Caco-2 (cell line): ENCODE measurements at regions not wholly inside any gene's neighbourhood (a gene's known extent, or its start where the extent isn't known, plus 50 kb on each side); places are given as distances from the start of the nearest gene placed in this dataset.

ENCODE experiments used
- BruUV-seq: library from RNA; stranded (reverse); fragments of 400-500 nt; replicated peaks from 2 replicates; lab custom pipeline; 2021; lab: Mats Ljungman, UMichigan
- CTCF ChIA-PET: fragments of 300-600 bp; sonication (Branson Sonifier 250); formaldehyde crosslinking; loops from one replicate; lab custom pipeline; 2022; ENCODE audit warnings: antibody characterized with exemption; lab: Charles Lee
- POLR2A ChIA-PET: fragments of 300-600 bp; sonication (Branson Sonifier 250); formaldehyde crosslinking; loops from one replicate; lab custom pipeline; 2022; ENCODE audit warnings: antibody characterized with exemption; lab: Charles Lee
- DNase-seq, 2 experiments: peaks; one replicate each; pipeline versions ENCODE4 v3.0.0 to v3.0.0-alpha.2; 2020 to 2022
- H3K27me3 ChIP-seq: replicated peaks from 2 replicates; pipeline ENCODE4 v1.6.0; 2011; ENCODE audit warnings: low read length; ENCODE audit not compliant: control insufficient read depth, insufficient read depth
- H3K36me3 ChIP-seq: 2 replicates; pipeline ENCODE4 v1.5.1; 2011; ENCODE audit warnings: low read length; ENCODE audit not compliant: control insufficient read depth, insufficient read depth
- H3K4me1 ChIP-seq: fragments of 250-450 bp; sonication (Bioruptor Pico); 2 replicates; pipeline ENCODE4 v1.5.1; 2020; ENCODE audit warnings: mild to moderate bottlenecking
- H3K4me3 ChIP-seq: 2 replicates; pipeline ENCODE4 v1.5.1; 2011; ENCODE audit warnings: low read depth, mild to moderate bottlenecking, control low read depth, low read length
- H3K9me3 ChIP-seq: fragments of 250-450 bp; sonication (Bioruptor Pico); 2 replicates; pipeline ENCODE4 v1.5.1; 2020; ENCODE audit warnings: mild to moderate bottlenecking, moderate library complexity
- H3K27ac Mint-ChIP-seq: one replicate; pipeline ENCODE4 v1.8.0; 2022; ENCODE audit warnings: mixed read lengths; ENCODE audit not compliant: unreplicated experiment
- H3K27me3 Mint-ChIP-seq: one replicate; pipeline ENCODE4 v1.8.0; 2022; ENCODE audit warnings: mixed read lengths; ENCODE audit not compliant: insufficient read depth, unreplicated experiment
- H3K36me3 Mint-ChIP-seq: one replicate; pipeline ENCODE4 v1.8.0; 2022; ENCODE audit warnings: mild to moderate bottlenecking, mixed read lengths; ENCODE audit not compliant: insufficient read depth, unreplicated experiment
- H3K4me1 Mint-ChIP-seq: one replicate; pipeline ENCODE4 v1.8.0; 2022; ENCODE audit warnings: low read depth, mixed read lengths; ENCODE audit not compliant: unreplicated experiment
- H3K4me3 Mint-ChIP-seq: one replicate; pipeline ENCODE4 v1.8.0; 2022; ENCODE audit warnings: mild to moderate bottlenecking, moderate library complexity, mixed read lengths; ENCODE audit not compliant: unreplicated experiment
- H3K9me3 Mint-ChIP-seq: one replicate; pipeline ENCODE4 v1.8.0; 2022; ENCODE audit warnings: mixed read lengths; ENCODE audit not compliant: unreplicated experiment
- intact Hi-C: fragments of 100-400 bp; cut with micrococcal nuclease; formaldehyde crosslinking; loops from one replicate; pipeline ENCODE4 v1.10.0; 2022; ENCODE audit not compliant: unreplicated experiment
- TF ChIP-seq, protein P1 (sequence below), 2 experiments: fragments of 200-600 bp in 1 of 2; IDR thresholded peaks; 1 replicate in 1 of 2; 2 replicates in 1 of 2; pipeline versions ENCODE4 v1.5.1 to v1.8.0; 2011 to 2022; ENCODE audit warnings: antibody characterized with exemption in 1 of 2, control low read depth in 1 of 2, inconsistent platforms in 1 of 2, low read depth in 1 of 2, low read length in 1 of 2, mild to moderate bottlenecking in 1 of 2, moderate library complexity in 1 of 2; ENCODE audit not compliant: insufficient read depth in 1 of 2, severe bottlenecking in 1 of 2, unreplicated experiment in 1 of 2

DNA sequence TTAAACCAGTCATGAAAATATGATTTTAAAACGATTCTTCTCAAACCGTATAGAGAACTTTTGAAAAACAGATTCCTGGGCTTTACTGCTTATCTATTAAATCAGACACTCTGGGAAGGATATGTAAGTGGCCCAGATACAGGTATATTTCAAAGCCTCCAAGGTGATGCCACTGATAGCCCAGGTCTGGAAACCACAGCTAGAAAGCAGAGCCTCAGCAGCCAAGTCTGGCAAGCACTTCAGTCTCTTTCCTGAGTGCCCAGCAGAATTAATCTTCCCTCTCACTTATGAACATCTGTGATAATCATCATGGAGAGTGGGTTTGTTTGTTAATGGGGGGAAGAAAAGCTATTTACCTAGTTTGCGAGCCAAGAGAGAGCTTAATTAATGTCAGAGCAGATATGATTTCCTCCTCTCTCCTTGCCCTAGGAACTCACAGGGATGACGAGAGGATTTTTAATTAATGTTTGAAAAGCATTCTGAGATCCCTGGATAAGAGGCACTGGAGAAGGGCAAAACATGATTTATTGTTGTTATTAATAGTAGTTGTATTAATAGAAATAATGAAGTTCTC lies 368.4 kb downstream of the TLE1 start:
- Mint-ChIP-seq H3K27ac (no peak overlapping the region), H3K27me3 (no peaks in the 10 kb centered on the region), H3K4me3 (no peak overlapping the region), H3K36me3 (no peaks in the 10 kb centered on the region), H3K9me3 (no peaks in the 10 kb centered on the region), H3K4me1 (no peaks in the 10 kb centered on the region)
- ChIA-PET POLR2A (no interaction called here), CTCF (no interaction called here)
- intact Hi-C loops, result no loop called here
- Histone ChIP-seq H3K4me3 (no peak overlapping the region), H3K36me3 (no peaks in the 10 kb centered on the region), H3K4me1 (no peaks in the 10 kb centered on the region), H3K27me3 (no peaks in the 10 kb centered on the region), H3K9me3 (no peaks in the 10 kb centered on the region)
- no peak for DNase-seq
- no TSS peak for BruUV-seq
- TF ChIP-seq, protein P1, sequence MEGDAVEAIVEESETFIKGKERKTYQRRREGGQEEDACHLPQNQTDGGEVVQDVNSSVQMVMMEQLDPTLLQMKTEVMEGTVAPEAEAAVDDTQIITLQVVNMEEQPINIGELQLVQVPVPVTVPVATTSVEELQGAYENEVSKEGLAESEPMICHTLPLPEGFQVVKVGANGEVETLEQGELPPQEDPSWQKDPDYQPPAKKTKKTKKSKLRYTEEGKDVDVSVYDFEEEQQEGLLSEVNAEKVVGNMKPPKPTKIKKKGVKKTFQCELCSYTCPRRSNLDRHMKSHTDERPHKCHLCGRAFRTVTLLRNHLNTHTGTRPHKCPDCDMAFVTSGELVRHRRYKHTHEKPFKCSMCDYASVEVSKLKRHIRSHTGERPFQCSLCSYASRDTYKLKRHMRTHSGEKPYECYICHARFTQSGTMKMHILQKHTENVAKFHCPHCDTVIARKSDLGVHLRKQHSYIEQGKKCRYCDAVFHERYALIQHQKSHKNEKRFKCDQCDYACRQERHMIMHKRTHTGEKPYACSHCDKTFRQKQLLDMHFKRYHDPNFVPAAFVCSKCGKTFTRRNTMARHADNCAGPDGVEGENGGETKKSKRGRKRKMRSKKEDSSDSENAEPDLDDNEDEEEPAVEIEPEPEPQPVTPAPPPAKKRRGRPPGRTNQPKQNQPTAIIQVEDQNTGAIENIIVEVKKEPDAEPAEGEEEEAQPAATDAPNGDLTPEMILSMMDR (IDR thresholded peaks at IDR 0.05; ENCODE audit: insufficient read depth in 1 of 2, low read depth in 1 of 2, low read length in 1 of 2, severe bottlenecking in 1 of 2, unreplicated experiment in 1 of 2), result no peak

DNA sequence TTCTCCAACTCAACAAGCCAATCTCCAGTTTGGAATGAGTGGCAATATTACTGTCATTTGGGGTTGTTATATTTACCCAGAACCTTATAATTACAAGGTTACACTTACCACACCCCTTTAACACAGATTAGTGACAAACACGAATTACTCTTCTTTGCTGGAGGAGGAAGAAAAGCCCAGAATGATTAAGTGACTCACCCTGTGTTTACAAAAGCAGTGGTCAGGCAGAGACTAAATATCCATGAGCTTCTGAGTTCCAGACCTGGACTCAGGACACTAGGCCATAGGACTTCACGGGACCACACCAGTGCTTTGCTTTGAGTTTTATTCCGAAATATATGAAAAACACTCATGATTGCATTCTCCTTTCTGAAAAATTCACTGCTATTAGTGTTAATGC lies 370.8 kb downstream of the TLE1 start:
- no peak overlapping the region for H3K4me3 ChIP-seq
- no peaks in the 10 kb centered on the region for H3K27me3 ChIP-seq
- no peaks in the 10 kb centered on the region for H3K9me3 ChIP-seq
- ChIA-PET CTCF (no interaction called here), POLR2A (no interaction called here)
- no TSS peak for BruUV-seq
- no peaks in the 10 kb centered on the region for H3K36me3 Mint-ChIP-seq
- DNase-seq, result no peak
- no peaks in the 10 kb centered on the region for H3K4me1 ChIP-seq
- no peak overlapping the region for H3K4me3 Mint-ChIP-seq
- intact Hi-C loops, result no loop called here
- TF ChIP-seq, protein P1 (IDR thresholded peaks at IDR 0.05; ENCODE audit: insufficient read depth in 1 of 2, low read depth in 1 of 2, low read length in 1 of 2, severe bottlenecking in 1 of 2, unreplicated experiment in 1 of 2), result no peak
- H3K27ac Mint-ChIP-seq, result no peak overlapping the region
- no peaks in the 10 kb centered on the region for H3K27me3 Mint-ChIP-seq
- H3K36me3 ChIP-seq, result no peaks in the 10 kb centered on the region
- H3K4me1 Mint-ChIP-seq, result no peaks in the 10 kb centered on the region
- H3K9me3 Mint-ChIP-seq, result peaks cover 8% of the 10 kb centered on the region

DNA sequence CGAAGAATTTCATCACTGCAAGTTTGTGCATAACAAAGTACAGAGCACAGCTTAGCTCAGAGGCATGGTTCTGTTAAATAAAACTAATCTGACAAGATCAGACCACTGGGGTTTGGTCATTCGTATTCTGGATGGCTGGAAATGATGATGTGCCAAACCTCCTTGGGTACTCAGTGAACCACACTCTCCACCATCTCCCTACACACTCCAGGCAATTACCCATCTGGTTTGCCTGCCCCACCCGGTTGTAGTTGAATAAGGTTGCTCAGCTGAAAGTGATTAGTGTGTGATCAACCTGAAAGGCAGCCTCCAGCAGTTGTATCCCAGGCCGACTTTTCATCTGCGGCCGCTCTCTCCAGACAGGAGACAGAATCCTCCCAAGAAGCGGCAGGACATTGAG lies 371.4 kb downstream of the TLE1 start:
- POLR2A ChIA-PET, result no interaction called here
- Histone ChIP-seq H3K9me3 (no peaks in the 10 kb centered on the region), H3K4me1 (no peaks in the 10 kb centered on the region), H3K36me3 (no peaks in the 10 kb centered on the region), H3K4me3 (no peak overlapping the region), H3K27me3 (no peaks in the 10 kb centered on the region)
- no peaks in the 10 kb centered on the region for H3K4me1 Mint-ChIP-seq
- no peaks in the 10 kb centered on the region for H3K27me3 Mint-ChIP-seq
- no peak overlapping the region for H3K27ac Mint-ChIP-seq
- no peak overlapping the region for H3K4me3 Mint-ChIP-seq
- CTCF ChIA-PET, result no interaction called here
- no peaks in the 10 kb centered on the region for H3K36me3 Mint-ChIP-seq
- DNase-seq, result no peak
- peaks cover 8% of the 10 kb centered on the region for H3K9me3 Mint-ChIP-seq
- BruUV-seq, result no TSS peak
- intact Hi-C loops, result no loop called here
- TF ChIP-seq, protein P1 (IDR thresholded peaks at IDR 0.05; ENCODE audit: insufficient read depth in 1 of 2, low read depth in 1 of 2, low read length in 1 of 2, severe bottlenecking in 1 of 2, unreplicated experiment in 1 of 2), result no peak
